ENCODE measurements at regions not wholly inside any gene's neighbourhood (a gene's known extent, or its start where the extent isn't known, plus 50 kb on each side); places are given as distances from the start of the nearest gene placed in this dataset.
"Not testable (repeated sequence)": the region's sequence is repeated elsewhere in the genome, so short reads cannot be mapped to it uniquely, and the experiment has no call there.

DNA sequence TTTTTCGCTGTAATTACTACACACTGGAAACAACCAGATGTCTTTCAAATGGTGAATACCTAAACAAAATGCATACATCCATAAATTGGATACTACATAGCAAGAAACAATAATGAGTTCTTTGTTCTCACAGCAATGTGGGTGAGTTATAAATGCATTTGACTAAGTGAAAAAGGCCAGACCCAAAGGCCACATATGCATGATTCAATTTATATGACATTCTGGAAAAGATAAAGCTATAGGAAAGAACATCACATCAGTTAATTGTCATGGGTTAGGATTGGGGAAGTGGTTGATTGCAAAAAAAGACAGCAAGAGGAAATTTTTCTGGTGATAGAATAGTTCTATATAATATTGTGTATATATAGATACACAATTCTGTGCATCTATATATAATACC is 198.9 kb downstream of the CYLC2 start:
- intact Hi-C loops (cut with DNase I; ENCODE audit: low total_unique reads), result no loop called here
- Histone ChIP-seq H3K4me3 (no peak overlapping the region), H3K4me1 (no peaks in the 10 kb centered on the region), H3K36me3 (no peaks in the 10 kb centered on the region), H3K9me3 (no peaks in the 10 kb centered on the region), H3K27ac (no peak overlapping the region), H3K27me3 (no peaks in the 10 kb centered on the region)
- no peak for DNase-seq (ENCODE audit: low spot score in 2 of 2)
- TF ChIP-seq POLR2A (IDR thresholded peaks at IDR 0.05) (no peak), POLR2AphosphoS5 (IDR thresholded peaks at IDR 0.05) (no peak), CTCF (IDR thresholded peaks at IDR 0.05) (no peak)

GRCh38 chr9:103203172-103203571 is 208.0 kb downstream of the CYLC2 start:
- TF ChIP-seq POLR2AphosphoS5 (IDR thresholded peaks at IDR 0.05), result no peak
- no peak for TF ChIP-seq POLR2A (IDR thresholded peaks at IDR 0.05)
- no peak for TF ChIP-seq CTCF (IDR thresholded peaks at IDR 0.05)
- Histone ChIP-seq H3K27me3 (no peaks in the 10 kb centered on the region), H3K36me3 (no peaks in the 10 kb centered on the region), H3K9me3 (no peaks in the 10 kb centered on the region), H3K27ac (no peak overlapping the region), H3K4me1 (no peaks in the 10 kb centered on the region), H3K4me3 (no peak overlapping the region)
- intact Hi-C loops (cut with DNase I; ENCODE audit: low total_unique reads), result no loop called here
- no peak for DNase-seq (ENCODE audit: low spot score in 2 of 2)

DNA sequence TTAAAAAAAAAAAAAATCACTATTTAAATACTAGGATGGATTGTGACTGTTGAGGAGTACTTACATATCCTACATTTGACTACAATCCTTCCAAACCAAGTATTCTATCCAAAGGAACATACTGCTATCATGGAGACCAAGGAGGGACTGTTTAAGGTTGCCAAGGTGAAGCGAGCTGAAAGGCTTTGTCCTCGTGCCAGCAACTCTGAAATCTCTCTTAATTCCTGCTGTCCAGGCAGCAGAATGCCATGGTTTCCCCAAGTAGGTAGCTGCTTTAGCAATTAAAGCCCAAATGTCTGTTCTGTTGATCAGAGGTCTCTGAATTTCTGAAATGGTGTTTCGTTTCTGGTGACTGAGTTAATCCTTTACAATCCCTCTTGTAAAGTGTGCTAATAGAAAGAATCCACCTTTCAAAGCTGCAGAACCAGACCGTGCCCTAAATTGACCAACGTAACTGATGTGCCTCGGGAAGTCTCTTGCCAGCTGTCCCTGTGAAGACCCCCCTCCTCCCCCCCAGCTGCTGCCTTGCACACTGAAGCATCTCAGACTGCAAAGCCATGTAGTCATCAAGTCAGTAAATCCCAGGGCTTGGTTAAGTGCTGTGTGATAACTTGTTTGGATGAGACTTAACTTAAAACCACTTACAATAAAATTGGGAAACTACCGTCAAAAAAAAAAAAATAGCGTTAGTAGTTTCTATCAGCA is 210.9 kb downstream of the CYLC2 start:
- H3K27me3 ChIP-seq; intact Hi-C loops (cut with DNase I; ENCODE audit: low total_unique reads); H3K4me3 ChIP-seq; H3K36me3 ChIP-seq; H3K4me1 ChIP-seq; DNase-seq (ENCODE audit: low spot score in 2 of 2); H3K27ac ChIP-seq: not testable (repeated sequence)
- H3K9me3 ChIP-seq, result peaks cover 0 to 17% of the 10 kb centered on the region in 2 donors

GRCh38 chr9:103210607-103211006 is 215.5 kb downstream of the CYLC2 start:
- peaks cover 0 to 18% of the 10 kb centered on the region in 2 donors for H3K9me3 ChIP-seq
- no peak for TF ChIP-seq POLR2AphosphoS5 (IDR thresholded peaks at IDR 0.05)
- TF ChIP-seq CTCF (IDR thresholded peaks at IDR 0.05), result no peak
- no peak for TF ChIP-seq POLR2A (IDR thresholded peaks at IDR 0.05)
- H3K4me1 ChIP-seq, result no peaks in the 10 kb centered on the region
- H3K4me3 ChIP-seq, result no peak overlapping the region
- H3K27me3 ChIP-seq, result no peaks in the 10 kb centered on the region
- H3K27ac ChIP-seq, result no peak overlapping the region
- intact Hi-C loops (cut with DNase I; ENCODE audit: low total_unique reads), result no loop called here
- no peaks in the 10 kb centered on the region for H3K36me3 ChIP-seq
- DNase-seq (ENCODE audit: low spot score in 2 of 2), result no peak

DNA sequence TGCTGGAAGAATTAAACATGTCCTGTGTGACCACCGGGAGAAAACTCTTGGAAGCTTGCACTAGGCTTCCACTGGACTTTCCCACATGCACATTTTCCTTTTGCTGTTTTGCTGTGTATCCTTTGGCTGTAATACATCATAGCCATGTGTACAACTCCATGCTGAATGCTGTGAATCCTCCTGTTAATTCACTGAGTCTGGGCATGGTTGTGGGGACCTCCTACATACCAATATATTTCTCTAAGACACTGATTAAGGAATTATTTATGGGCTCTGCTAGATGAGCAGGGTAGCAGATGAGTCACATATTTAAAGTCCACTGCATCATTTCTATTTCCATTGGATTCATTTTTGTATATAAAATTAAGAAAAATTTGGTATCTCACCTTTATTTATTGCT is 220.1 kb downstream of the CYLC2 start:
- Histone ChIP-seq H3K9me3 (peaks cover 0 to 9% of the 10 kb centered on the region in 2 donors), H3K36me3 (no peaks in the 10 kb centered on the region), H3K27ac (no peak overlapping the region), H3K4me1 (no peaks in the 10 kb centered on the region), H3K4me3 (no peak overlapping the region), H3K27me3 (no peaks in the 10 kb centered on the region)
- intact Hi-C loops (cut with DNase I; ENCODE audit: low total_unique reads), result no loop called here
- no peak for TF ChIP-seq CTCF (IDR thresholded peaks at IDR 0.05)
- no peak for TF ChIP-seq POLR2A (IDR thresholded peaks at IDR 0.05)
- TF ChIP-seq POLR2AphosphoS5 (IDR thresholded peaks at IDR 0.05), result no peak
- DNase-seq (ENCODE audit: low spot score in 2 of 2), result no peak

Measured in breast epithelium (tissue), 4 donors.